GM19328 (cell line): ENCODE measurements at regions not wholly inside any gene's neighbourhood (a gene's known extent, or its start where the extent isn't known, plus 50 kb on each side); places are given as distances from the start of the nearest gene placed in this dataset.
"Not testable (repeated sequence)": the region's sequence is repeated elsewhere in the genome, so short reads cannot be mapped to it uniquely, and the experiment has no call there.

Source experiments
- ATAC-seq: cut with Tn5 transposase; IDR thresholded peaks from one replicate; pipeline ENCODE4 v1.9.1; 2021; ENCODE audit warnings: mild to moderate bottlenecking, moderate library complexity; ENCODE audit not compliant: unreplicated experiment

DNA sequence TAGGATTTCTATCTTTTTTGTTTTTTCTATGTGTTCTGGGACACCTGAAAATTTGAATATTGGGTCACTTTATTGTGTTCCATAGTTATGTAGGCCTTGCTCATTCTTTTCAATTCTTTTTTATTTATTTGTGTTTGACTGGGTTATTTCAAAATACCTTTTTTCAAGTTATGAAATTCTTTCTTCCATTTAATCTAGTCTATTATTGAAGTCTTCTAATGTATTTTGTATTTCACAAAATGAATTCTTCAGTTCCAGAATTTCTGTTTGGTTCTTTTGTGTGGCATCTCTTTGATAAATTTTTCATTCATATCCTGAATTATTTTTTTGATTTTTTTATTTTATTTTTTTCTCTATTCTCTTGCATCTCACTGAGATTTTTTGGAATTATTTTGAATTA lies 628.8 kb downstream of the NR2F1-AS1 start:
- no peak for ATAC-seq

DNA sequence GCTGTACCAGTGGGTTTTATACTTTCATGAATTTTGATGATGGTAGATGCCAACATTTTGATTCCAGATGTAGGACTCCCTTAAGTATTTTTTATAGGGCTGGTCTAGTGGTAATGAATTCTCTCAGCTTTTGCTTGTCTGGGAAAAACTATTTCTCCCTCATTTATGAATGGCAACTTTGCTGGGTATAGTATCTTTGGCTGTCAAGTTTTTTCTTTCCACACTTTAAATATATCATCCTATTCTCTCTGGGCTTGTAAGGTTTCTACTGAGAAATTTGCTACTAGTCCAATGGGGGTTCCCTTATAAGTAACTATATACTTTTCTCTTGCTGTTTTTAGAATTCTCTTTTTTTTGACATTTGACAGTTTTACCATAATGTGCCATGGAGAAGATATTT lies 629.3 kb downstream of the NR2F1-AS1 start:
- no peak for ATAC-seq

DNA sequence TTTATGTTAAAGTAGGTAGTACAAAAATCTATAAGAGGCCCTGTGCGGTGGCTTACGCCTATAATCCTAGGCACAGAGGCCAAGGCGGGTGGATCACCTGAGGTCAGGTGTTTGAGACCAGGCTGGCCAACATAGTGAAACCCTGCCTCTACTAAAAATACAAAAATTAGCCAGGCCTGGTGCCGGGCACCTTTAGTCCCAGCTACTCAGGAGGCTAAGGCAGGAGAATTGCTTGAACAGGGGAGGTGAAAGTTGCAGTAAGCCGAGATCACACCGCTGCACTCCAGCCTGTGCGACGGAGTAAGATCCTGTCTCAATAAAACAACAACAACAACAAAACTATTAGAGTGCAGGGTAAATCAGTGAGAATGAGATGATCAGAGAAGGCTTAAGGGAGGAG lies 634.5 kb downstream of the NR2F1-AS1 start:
- no peak for ATAC-seq

DNA sequence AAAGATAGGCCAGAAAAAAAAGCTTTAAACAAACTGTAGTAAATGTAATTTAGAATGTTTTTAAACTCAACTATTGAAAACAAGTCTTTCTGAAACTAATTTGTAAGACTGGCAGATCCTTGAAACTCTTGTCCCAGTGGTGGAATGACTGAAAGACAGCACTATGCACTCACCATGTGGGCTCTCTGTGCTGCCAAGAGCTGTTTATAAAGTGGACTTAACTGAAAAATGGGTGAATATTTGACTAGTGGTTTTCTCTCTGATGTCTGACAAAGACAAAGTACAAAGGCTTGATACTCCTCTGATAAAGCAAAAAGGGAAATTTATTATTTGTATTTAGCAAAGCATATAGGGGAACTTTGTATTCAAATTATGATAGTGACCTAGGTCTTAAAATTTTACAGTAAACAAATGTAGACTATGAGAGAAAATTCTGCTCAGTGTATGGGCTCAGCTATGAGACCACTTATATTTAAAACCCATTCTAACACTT lies 635.4 kb downstream of the NR2F1-AS1 start:
- ATAC-seq: no peak

DNA sequence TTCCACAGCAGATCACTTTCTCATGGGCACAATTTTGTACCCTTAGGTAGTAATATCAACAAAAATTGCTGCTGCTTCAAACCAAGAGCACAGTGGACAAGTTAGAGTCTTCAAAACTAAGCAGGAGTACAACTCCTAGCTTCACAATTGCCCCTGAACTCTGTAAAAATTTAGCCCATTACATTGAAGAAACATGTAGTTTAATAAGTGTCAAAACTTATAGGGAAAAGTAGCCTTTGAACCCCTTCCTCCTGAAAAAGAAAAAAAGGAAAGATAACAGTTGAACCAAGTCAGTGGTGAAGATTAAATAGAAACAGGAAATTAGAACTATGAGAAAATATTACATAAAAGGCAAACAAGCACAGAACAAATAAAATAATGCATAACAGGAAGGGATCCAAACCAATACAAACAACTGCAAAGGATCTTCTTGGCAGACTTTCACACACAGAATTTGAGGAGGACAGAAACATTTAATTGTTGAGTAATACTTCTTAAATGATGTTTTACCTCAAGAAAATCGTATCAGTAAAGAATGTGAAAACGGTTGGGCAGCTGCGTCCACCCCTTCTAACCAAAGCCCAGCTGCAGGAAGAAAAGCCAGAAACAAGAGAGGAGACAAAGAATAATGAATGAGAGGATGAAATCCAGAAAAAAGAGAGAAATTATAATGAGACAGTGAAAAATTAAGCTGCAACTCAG lies 636.0 kb downstream of the NR2F1-AS1 start:
- ATAC-seq: no peak

DNA sequence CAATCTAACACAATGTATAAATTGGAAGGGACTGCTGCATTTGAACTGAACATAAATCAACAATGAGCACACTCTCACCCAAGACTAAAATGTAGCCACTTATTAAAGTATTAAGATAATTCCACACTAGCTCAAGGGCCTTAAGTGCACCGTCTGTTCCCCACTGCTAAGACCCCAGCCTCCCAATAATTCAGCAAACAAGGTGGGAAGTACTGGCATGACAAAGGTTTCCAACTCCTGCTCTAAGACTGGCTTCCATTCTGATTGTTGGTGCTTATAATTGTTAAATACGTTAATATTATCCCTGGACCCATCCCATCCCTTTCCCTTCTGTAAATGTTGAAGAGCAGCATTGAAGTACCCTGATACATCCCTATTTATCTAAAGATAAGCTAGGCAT lies 636.7 kb downstream of the NR2F1-AS1 start:
- no peak for ATAC-seq

DNA sequence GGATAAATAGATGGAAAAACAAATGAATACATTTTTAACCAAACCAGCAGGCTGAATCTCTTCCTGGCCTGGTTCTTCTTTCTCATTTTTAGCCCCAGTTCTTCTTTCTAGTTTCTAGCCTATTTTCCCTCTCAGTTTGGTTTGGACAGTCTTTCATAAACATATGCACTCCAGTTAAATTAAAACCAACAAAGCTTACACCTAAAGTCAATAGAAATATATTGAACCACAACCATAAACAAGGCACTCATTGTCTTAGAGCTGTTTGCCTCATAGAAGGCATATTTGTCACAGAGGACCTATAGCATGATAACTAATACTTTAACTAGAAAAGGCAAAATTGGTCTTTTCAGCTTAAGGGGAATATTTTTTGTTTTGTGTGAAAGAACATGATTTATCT lies 638.3 kb downstream of the NR2F1-AS1 start:
- no peak for ATAC-seq

DNA sequence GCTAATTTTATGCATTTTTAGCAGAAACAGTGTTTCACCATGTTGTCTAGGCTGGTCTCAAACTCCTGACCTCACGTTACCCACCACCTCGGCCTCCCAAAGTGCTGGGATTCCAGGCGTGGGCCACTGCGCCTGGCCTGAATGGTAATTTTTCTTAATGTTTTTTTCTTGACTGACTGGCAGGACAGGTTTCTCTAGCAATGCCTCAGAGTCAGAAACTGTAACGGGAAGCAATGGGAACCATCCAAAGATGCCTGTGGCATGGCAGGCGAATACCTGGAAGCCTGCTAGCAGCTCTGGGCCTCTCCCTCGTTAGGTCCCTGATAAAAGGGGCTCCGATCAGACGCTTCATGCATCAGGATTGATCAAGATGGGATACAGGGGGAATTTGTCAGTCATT lies 639.2 kb downstream of the NR2F1-AS1 start:
- no peak for ATAC-seq

DNA sequence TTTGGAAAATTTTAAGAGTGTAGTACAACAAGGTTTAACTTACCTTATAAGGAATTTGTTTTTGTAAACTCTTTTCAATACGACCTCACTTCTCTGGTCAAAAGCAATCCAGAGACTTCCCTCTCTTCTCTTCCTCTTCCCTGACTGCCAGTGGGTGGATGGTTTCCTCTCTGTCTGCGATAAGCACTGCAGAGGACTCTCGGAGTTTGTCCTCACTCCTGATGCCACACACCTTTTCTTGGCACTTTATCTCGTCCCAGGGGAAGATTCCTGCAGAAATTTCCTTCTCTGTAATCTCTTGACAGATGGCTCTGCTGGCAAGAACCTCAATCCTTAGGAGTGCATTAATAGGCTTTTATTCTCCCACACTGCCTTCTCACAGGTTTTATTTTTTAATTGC lies 641.6 kb downstream of the NR2F1-AS1 start:
- no peak for ATAC-seq

DNA sequence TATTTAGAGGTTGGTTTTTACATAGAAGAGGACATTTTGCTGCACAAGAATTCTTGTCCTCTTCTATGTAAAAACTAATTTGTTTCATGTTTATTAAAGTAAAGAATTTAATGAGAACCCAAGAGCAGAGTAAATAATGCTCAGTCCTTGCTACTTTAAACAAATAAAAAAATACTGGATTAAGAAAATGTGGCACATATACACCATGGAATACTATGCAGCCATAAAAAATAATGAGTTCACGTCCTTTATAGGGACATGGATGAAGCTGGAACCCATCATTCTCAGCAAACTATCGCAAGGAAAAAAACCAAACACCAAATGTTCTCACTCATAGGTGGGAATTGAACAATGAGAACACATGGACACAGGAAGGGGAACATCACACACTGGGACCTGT lies 643.6 kb downstream of the NR2F1-AS1 start:
- ATAC-seq: not testable (repeated sequence)

DNA sequence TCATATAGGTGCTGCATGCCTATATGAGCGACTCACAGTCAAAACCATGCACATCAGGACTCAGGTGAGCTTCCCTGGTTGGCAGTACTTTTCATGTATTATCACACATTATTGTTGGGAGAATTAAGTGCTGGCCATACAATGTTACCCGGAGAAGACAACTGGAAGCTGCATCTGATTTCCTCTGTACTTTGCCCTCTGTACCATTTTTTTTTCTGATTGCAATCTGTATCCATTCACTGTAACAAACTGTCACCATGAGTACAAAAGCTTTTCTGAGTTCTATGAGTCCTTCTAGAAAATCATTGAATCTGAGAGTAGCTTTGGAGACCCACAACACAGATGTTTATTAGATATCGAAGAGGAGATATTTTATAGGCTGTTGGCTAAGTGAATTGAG lies 651.0 kb downstream of the NR2F1-AS1 start:
- no peak for ATAC-seq

DNA sequence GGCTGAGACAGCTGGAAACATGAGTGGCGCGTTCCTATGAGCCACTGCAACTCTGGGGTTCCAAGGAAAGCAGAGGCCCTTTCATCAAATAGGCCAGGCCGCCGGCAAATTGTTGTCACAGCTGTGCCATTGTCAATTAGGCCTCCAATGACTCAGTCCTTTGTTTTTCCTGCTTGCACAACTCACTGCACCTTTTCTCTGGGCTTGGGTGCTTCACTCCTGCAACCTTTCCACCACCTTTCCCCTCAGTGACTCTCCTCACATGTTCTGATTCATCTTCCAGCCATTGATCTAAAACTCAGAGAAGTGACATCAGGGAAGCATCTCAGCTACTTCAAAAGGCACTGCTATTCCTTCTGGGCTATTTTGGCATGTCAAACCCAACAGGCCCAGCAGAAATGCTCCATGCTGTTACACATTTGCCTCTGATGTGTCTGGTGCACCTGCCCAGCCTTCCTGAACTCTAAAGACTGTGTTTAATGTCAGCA lies 653.7 kb downstream of the NR2F1-AS1 start:
- no peak for ATAC-seq

DNA sequence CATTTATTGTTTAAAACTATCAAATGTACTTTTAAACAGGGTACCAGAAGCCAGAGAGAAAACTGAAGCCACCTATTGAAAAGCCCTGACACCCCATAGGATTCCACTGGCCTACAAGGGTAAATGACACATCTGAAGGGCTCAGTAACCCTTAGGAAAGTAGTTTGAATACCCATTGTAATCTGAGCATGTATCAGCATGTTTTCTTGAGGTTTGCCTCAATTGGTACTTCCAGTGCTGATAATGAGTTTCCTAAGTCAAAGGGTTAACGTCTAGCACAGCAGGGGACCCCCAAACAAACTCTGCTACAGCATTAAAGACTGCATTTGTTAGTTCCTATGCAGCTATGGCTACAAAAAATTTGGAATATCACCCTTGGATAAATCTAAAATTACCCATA lies 657.1 kb downstream of the NR2F1-AS1 start:
- no peak for ATAC-seq

DNA sequence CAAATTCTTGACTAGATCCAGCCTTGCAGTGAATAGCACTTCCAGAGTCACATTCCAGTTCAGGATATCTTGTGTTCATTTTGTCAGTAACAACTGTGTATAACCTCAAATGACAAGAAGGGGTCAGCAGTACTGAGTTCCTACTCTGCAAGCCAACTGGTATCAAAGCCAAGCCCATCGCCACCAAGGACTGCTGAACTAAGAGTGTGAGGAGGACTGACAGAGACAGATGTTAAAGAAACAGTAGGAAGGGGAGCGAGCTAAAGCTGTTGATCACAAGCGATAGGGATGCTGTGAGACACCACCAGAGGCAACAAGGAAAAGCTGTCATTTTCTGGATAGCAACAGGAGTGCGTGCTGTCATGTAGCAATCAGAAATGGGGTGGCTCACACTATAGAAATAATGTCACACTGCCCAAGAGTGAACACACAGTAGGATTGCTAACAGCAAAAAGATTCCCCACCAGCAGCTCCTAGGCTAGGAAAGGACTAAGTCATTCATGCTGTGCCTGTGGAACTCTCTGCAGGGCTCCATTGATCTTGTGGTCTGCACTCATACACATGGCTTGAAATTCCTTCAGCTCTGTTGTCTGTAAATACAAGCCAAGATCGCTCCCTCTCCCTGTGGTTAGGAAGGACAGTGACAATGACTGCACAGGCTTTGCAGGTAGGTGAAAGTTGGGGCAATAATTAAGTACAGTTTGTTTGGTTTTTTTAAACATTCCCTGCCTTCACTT lies 658.6 kb downstream of the NR2F1-AS1 start:
- ATAC-seq: no peak

DNA sequence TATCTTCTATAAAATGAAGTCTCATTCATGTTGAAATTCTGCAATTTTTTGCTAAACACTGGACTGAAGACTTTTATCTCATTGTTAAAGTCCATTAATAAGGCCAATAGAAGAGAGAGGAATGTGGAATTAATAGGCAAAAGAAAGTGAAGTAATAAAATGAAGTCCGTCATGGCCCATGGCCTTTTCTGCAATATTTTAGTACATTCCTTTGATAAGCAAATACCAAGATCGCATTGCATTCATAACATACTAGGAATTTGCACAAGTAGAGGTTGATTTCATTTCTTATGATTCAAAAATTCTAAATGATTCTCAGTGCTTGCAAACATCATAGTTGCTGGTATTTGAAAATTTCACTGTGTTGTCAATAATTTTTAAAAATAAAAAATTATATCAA lies 664.0 kb downstream of the NR2F1-AS1 start:
- no peak for ATAC-seq

DNA sequence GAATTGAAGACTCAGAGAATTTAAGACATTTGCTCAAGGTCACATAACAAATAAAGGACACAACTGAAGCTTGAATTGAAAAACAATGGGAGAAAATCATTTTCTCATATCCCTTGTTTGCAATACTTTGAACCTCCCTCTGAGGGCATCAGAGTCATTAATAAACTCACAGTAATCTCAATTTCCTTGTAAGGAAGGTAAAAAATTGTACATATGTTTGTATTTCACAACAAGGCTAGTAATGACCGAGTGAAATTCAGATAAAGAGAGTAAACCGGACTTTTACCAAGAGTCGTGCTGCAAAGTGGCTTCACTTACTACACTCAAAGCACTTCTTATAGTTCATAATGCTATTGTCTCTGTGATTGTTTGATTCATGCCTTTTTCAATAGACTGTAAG lies 665.0 kb downstream of the NR2F1-AS1 start:
- ATAC-seq: no peak

DNA sequence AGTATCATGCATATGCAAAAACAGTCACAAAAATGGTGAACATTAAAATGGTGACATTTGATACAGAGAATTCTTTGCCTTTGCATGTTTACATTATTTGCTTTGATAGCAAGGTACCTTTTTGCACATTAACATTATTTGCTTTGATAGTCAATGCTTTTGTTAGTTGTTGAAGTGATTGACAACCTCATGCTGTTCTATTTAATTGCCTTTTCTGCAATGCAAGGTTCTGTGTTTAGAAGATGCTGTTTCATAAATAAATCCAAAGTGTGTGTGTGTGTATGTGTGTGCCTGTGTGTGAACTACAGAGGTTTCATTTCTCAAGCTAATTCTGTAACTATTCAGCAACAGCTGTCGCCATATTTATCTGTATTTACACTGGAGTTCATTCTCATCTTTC lies 668.7 kb downstream of the NR2F1-AS1 start:
- ATAC-seq: no peak

DNA sequence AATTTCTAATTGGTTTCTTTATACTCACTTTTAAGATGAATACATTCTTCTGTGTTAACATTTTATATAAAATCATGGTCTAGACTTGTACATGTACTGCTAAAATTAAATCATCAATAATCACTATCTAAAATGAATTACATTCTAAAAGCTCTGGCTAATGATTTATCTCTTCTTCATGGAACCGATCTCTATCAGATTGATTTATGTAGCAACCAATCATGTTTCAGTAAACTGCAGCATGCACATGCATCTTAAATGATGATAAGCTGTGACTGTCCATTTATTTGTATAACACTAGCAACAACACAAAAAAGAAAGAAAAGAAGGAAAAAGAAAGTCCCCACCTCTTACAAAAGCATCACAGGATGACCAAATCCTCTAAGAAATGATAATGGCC lies 669.2 kb downstream of the NR2F1-AS1 start:
- no peak for ATAC-seq

DNA sequence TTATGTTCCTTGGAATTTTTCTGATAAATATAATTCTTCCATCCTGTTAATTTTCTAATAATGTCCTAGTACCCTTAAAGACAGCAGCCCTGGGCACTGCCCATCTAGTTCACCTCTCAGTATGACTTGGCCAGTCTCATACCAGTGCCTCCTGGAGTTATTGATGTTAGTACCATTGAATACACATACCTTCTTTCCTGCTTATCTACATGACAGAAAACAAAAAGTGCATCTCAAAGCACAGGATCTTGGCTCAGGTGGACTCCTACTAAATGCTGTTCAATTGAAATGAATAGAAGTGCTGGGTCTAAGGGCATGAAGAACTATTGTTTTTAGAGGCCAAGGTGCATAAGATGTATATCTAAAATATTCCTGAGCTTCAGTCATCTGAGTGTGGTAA lies 669.7 kb downstream of the NR2F1-AS1 start:
- ATAC-seq: no peak

DNA sequence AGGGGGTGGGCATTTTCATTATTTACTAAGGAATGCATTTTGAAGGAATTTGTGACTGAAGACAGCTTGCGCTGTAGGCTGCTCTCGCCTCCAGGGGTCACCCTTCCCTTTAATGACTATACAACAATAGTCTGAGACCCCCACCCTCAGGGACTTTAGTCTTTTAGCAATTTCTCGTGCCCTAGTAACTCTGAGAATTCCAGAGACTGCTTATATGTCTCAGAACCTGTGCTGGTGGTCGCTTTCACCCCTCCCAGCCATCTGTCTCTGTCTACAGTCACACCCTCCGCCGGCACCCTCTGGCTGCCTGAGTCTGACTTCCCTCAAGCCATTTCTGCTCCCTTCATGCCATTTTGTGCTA lies 671.4 kb downstream of the NR2F1-AS1 start:
- no peak for ATAC-seq

DNA sequence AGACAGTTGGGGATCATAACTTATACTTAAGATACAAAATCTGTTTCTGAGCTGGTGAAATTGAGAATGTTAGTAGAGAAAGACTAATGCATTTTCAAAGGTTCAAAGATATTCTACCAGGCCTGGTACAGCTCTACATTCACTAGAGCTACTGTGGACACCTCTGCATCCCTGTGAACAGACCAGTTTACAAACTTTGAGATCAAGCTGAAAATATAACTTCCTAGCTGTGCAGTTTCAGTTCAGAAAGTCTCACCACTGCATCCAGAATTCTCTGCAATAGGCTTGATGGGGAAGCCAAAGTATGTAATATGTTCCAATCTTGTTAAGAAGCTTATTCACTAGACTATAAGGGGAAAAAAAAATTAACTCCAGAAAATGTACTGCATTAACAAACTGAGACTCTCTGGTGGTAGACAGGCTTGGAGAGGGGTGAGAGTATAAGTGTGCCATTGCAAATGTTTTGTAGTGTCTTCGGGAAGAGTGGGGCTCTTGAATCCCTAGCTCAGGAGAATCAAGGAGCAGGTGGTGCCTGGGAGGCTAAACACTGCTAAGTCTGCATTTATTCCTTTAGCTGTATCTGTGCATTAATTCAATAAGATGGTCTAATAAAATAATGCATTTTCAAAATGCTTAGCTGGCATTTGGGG lies 671.9 kb downstream of the NR2F1-AS1 start:
- no peak for ATAC-seq
